Gastrocnemius medialis (tissue), 4 donors: ENCODE measurements at regions not wholly inside any gene's neighbourhood (a gene's known extent, or its start where the extent isn't known, plus 50 kb on each side); places are given as distances from the start of the nearest gene placed in this dataset.

Experiments
- CTCF ChIP-seq, 5 experiments: fragments of 450-650 bp in 3 of 5; fragments of 200-600 bp in 2 of 5; sonication (generic) in 2 of 5; IDR thresholded peaks in 4 of 5; conservative IDR thresholded peaks in 1 of 5; 1 replicate in 4 of 5; 2 replicates in 1 of 5; pipeline ENCODE4 v1.5.1; 2016 to 2019; ENCODE audit warnings: antibody characterized with exemption in 5 of 5, mild to moderate bottlenecking in 3 of 5, moderate library complexity in 3 of 5
- POLR2A ChIP-seq, 2 donors: fragments of 450-650 bp; IDR thresholded peaks; one replicate each; pipeline ENCODE4 v1.6.1; 2017; ENCODE audit warnings: antibody characterized with exemption in 2 of 2, mild to moderate bottlenecking in 2 of 2, moderate library complexity in 2 of 2

GRCh38 chr10:83142074-83142563 lies 997.2 kb upstream of the GHITM start:
- TF ChIP-seq CTCF (IDR thresholded peaks at IDR 0.05 in 4 of 5, conservative IDR thresholded peaks at IDR 0.05 in 1 of 5) = no peak
- no peak for TF ChIP-seq POLR2A (IDR thresholded peaks at IDR 0.05)
